ENCODE measurements at regions not wholly inside any gene's neighbourhood (a gene's known extent, or its start where the extent isn't known, plus 50 kb on each side); places are given as distances from the start of the nearest gene placed in this dataset.

DNA sequence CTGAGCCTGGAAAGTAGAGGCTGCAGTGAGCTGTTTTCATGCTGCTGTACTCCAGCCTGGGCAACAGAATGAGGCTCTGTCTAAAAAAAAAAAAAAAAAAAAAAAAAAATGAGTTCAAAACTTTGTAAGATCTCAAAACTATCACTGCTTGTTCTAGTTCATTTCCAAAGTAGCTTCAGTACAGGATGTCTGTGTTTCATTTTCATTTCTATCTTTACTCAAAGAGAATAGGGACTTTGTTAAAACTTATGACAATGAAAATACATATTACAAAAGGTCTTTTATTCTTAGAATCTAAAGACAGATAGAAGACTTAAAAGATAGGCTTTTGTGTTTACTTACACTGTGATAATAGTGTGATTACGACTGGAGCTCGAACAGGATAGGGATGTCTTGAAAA lies 709.7 kb downstream of the ADGRL2 start:
- in situ Hi-C loops (cut with MboI; ENCODE audit: low sequenced_read_pairs, unreplicated experiment), result no loop called here
- no peak for DNase-seq (ENCODE audit: low spot score)
- TF ChIP-seq, protein P1, sequence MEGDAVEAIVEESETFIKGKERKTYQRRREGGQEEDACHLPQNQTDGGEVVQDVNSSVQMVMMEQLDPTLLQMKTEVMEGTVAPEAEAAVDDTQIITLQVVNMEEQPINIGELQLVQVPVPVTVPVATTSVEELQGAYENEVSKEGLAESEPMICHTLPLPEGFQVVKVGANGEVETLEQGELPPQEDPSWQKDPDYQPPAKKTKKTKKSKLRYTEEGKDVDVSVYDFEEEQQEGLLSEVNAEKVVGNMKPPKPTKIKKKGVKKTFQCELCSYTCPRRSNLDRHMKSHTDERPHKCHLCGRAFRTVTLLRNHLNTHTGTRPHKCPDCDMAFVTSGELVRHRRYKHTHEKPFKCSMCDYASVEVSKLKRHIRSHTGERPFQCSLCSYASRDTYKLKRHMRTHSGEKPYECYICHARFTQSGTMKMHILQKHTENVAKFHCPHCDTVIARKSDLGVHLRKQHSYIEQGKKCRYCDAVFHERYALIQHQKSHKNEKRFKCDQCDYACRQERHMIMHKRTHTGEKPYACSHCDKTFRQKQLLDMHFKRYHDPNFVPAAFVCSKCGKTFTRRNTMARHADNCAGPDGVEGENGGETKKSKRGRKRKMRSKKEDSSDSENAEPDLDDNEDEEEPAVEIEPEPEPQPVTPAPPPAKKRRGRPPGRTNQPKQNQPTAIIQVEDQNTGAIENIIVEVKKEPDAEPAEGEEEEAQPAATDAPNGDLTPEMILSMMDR (IDR thresholded peaks at IDR 0.05; ENCODE audit: borderline replicate concordance, control extremely low read depth, extremely low read depth, insufficient read depth, missing control alignments), result no peak

DNA sequence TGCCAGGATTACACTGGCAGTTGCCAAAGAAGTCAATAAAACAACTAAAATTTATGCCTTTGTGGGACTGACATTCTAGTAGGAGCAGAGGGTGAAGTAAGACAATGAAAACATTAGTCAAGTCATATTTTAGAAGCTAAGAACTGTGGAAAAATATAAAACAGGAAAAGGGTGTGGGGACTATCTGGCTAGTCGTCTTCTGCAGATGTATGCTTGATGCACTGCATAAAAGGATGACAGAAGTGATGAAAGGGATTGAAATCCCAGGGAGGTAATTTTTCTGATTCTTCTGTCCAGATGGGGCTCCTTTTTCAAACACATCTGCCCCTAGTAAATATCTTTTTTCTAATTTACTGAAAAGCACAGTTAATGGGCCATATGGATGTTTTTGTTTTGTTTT lies 706.3 kb downstream of the ADGRL2 start:
- in situ Hi-C loops (cut with MboI; ENCODE audit: low sequenced_read_pairs, unreplicated experiment), result no loop called here

DNA sequence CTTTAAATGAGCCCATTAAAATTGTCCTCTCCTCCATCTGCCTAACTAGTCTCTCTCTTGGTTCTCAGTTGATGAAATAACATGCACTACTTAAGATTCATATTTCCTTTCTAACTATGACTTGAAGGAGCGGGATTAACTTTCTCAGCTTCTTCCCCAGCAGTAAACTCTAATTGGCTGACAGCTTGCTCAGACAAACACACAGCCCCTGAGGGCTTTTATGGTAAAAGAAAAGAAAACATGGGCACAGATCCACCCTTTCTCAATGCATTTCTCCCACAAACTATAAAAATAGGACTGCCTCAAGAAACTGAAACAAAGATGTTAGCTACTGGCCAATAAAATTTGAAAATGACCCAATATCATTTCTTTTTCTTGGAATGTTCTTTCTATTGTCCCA lies 703.1 kb downstream of the ADGRL2 start:
- TF ChIP-seq, protein P1 (IDR thresholded peaks at IDR 0.05; ENCODE audit: borderline replicate concordance, control extremely low read depth, extremely low read depth, insufficient read depth, missing control alignments), result no peak
- no peak for DNase-seq (ENCODE audit: low spot score)
- in situ Hi-C loops (cut with MboI; ENCODE audit: low sequenced_read_pairs, unreplicated experiment), result no loop called here

More for the DNA sequence above, 706.3 kb downstream of the ADGRL2 start:
- no peak for DNase-seq (ENCODE audit: low spot score)
- TF ChIP-seq, protein P1 (IDR thresholded peaks at IDR 0.05; ENCODE audit: borderline replicate concordance, control extremely low read depth, extremely low read depth, insufficient read depth, missing control alignments), result no peak

DNA sequence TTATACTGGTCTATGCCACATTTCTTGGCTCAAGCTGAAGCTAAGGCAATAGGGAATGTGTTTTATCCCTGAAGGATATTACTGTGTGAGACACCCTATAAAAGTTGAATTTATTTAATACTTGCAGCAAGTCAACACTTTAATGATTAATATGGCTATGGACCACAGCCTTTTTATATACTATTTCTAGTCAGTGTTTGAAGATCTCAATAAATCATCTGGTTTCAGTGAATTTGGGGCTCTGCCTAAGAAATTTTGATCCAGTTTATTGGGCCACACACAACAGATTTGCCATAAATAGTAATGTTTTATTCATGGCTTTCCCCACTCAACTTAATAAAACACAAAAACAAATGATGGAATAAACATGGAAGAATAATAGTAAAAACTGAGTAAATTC lies 698.3 kb downstream of the ADGRL2 start:
- DNase-seq (ENCODE audit: low spot score), result no peak
- in situ Hi-C loops (cut with MboI; ENCODE audit: low sequenced_read_pairs, unreplicated experiment), result no loop called here
- TF ChIP-seq, protein P1 (IDR thresholded peaks at IDR 0.05; ENCODE audit: borderline replicate concordance, control extremely low read depth, extremely low read depth, insufficient read depth, missing control alignments), result no peak

DNA sequence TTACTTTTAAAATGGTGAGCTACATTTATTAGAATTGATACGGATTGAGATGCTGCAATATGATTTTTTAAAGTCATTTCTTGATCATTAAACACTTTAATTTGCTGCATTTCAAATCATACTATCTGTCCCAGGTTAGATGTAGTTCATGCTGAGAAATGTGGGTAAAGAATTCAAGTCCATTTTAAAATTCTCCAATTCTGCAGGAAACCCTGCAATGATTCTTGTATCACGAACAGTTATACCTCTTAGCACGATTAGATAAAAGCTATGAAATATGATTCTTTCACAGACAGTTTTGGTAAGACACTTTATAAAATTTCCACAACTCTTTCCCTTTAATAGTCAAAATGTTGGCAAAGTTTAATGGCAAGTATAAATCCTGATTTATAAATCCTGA lies 693.4 kb downstream of the ADGRL2 start:
- TF ChIP-seq, protein P1 (IDR thresholded peaks at IDR 0.05; ENCODE audit: borderline replicate concordance, control extremely low read depth, extremely low read depth, insufficient read depth, missing control alignments), result no peak
- no peak for DNase-seq (ENCODE audit: low spot score)
- in situ Hi-C loops (cut with MboI; ENCODE audit: low sequenced_read_pairs, unreplicated experiment), result no loop called here

DNA sequence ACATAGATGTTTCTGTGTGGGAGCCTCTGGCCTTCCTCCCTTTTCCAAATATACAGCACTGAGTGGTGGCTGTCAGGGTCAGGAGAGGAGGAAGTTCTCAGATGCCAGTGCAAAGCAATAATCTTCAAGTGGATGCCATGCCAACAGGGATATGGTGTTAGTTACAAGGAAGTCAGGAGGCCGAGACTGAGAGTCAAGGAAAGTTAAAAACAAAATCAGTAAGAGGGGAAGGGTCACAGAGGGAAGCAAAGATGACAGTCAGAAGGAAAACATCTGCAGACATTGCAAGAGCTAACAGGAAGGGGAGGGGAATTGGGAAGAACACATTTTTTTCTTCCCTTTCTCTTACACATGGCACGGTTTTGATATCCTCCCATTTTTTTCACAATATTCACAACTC lies 691.4 kb downstream of the ADGRL2 start:
- in situ Hi-C loops (cut with MboI; ENCODE audit: low sequenced_read_pairs, unreplicated experiment), result no loop called here
- TF ChIP-seq, protein P1 (IDR thresholded peaks at IDR 0.05; ENCODE audit: borderline replicate concordance, control extremely low read depth, extremely low read depth, insufficient read depth, missing control alignments), result no peak

More for the DNA sequence above, 691.4 kb downstream of the ADGRL2 start:
- no peak for DNase-seq (ENCODE audit: low spot score)
